Thyroid gland (tissue), 4 donors: ENCODE measurements at regions not wholly inside any gene's neighbourhood (a gene's known extent, or its start where the extent isn't known, plus 50 kb on each side); places are given as distances from the start of the nearest gene placed in this dataset.

ENCODE experiments used
- DNase-seq, 2 donors: peaks; one replicate each; pipeline ENCODE4 v3.0.0-alpha.2; 2019
- H3K27ac ChIP-seq, 3 donors: fragments of 200-600 bp; sonication (generic); 1 replicate in 2 of 3; 2 replicates in 1 of 3; pipeline ENCODE4 v1.5.1; 2016 to 2019; ENCODE audit warnings: mild to moderate bottlenecking in 1 of 3, moderate library complexity in 1 of 3
- H3K27me3 ChIP-seq: fragments of 200-600 bp; sonication (generic); one replicate; pipeline ENCODE4 v1.5.1; 2019
- H3K36me3 ChIP-seq, 2 donors: fragments of 200-600 bp; sonication (generic); one replicate each; pipeline ENCODE4 v1.5.1; 2016 to 2019
- H3K4me1 ChIP-seq, 2 donors: fragments of 200-600 bp; sonication (generic); one replicate each; pipeline ENCODE4 v1.5.1; 2017 to 2019
- H3K4me3 ChIP-seq, 3 donors: fragments of 200-600 bp; sonication (generic); replicated peaks in 1 of 3; 1 replicate in 2 of 3; 2 replicates in 1 of 3; pipeline ENCODE4 v1.5.1; 2016; ENCODE audit warnings: mild to moderate bottlenecking in 1 of 3
- H3K9me3 ChIP-seq: fragments of 200-600 bp; sonication (generic); one replicate; pipeline ENCODE4 v1.5.1; 2017
- POLR2A ChIP-seq, 2 donors: fragments of 450-650 bp; IDR thresholded peaks; one replicate each; pipeline ENCODE4 v1.6.1; 2017; ENCODE audit warnings: antibody characterized with exemption in 2 of 2, mild to moderate bottlenecking in 2 of 2, moderate library complexity in 1 of 2
- WGBS, 2 donors: methylation state at CpG; one replicate each; pipeline ENCODE4 v1.1.5; 2017; 5-methylcytosine and 5-hydroxymethylcytosine counted together
- intact Hi-C: fragments of 100-400 bp; cut with DNase I; formaldehyde crosslinking; loops from one replicate; pipeline ENCODE4 v1.15.1; 2023
- TF ChIP-seq, protein P1 (sequence below), 6 experiments: fragments of 200-600 bp in 3 of 6; fragments of 450-650 bp in 3 of 6; sonication (generic) in 3 of 6; IDR thresholded peaks; one replicate each; pipeline ENCODE4 v1.5.1; 2016 to 2019; ENCODE audit warnings: antibody characterized with exemption in 6 of 6, mild to moderate bottlenecking in 2 of 6, inconsistent platforms in 1 of 6, moderate library complexity in 1 of 6

DNA sequence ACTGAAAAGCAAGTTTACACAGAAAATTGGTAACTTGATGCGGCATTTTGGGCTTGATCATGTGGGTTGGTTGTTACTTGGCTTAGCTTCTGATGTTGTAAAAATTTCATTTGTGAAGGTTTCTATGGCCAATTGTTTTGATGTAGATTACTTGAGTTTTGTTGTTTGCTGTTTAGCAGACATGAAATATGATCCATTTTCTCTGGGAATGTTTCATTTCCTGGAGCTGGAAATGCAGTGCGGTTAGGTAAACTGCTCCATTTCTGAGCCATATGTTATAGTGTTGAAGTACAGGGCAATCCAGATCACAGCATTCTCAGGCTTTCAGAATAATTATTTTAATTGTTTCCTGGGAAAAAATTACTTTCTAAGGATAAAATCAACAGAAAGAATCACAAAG is 396.9 kb downstream of the ENC1 start:
- no peaks in the 10 kb centered on the region for H3K36me3 ChIP-seq
- WGBS, 2 donors = 83 to 84% methylated on average over 2 of the region's 2 CpGs
- TF ChIP-seq, protein P1, sequence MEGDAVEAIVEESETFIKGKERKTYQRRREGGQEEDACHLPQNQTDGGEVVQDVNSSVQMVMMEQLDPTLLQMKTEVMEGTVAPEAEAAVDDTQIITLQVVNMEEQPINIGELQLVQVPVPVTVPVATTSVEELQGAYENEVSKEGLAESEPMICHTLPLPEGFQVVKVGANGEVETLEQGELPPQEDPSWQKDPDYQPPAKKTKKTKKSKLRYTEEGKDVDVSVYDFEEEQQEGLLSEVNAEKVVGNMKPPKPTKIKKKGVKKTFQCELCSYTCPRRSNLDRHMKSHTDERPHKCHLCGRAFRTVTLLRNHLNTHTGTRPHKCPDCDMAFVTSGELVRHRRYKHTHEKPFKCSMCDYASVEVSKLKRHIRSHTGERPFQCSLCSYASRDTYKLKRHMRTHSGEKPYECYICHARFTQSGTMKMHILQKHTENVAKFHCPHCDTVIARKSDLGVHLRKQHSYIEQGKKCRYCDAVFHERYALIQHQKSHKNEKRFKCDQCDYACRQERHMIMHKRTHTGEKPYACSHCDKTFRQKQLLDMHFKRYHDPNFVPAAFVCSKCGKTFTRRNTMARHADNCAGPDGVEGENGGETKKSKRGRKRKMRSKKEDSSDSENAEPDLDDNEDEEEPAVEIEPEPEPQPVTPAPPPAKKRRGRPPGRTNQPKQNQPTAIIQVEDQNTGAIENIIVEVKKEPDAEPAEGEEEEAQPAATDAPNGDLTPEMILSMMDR (IDR thresholded peaks at IDR 0.05) = no peak
- no peak for TF ChIP-seq POLR2A (IDR thresholded peaks at IDR 0.05)

DNA sequence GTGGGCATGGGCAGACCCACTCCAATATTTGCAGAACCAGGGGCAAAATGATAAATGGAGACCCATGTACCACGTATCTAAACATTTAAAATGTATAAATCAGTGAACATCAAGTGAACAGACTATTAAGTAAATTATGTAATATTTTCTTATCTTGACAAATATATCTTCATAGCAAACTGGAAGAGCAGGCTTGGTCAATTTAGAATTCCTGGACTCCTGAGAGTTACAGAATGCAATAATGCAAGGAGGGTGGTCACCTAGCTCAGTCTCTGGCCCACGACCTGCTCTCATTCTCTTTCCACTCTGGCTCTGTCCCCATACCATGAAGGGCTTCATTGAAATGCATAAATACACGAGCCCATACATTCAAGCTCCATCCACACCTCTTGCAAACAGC is 398.0 kb downstream of the ENC1 start:
- H3K9me3 ChIP-seq = no peaks in the 10 kb centered on the region
- H3K36me3 ChIP-seq = no peaks in the 10 kb centered on the region
- no peak for DNase-seq
- no peak overlapping the region for H3K4me3 ChIP-seq
- H3K4me1 ChIP-seq = no peaks in the 10 kb centered on the region
- TF ChIP-seq, protein P1 (IDR thresholded peaks at IDR 0.05) = no peak
- TF ChIP-seq POLR2A (IDR thresholded peaks at IDR 0.05) = no peak
- 90 to 92% methylated on average over 3 of the region's 3 CpGs for WGBS, 2 donors
- H3K27ac ChIP-seq = no peak overlapping the region
- H3K27me3 ChIP-seq = no peaks in the 10 kb centered on the region
- intact Hi-C loops = no loop called here

More for the DNA sequence above, 396.9 kb downstream of the ENC1 start:
- intact Hi-C loops = no loop called here
- no peak for DNase-seq
- no peaks in the 10 kb centered on the region for H3K9me3 ChIP-seq
- H3K27me3 ChIP-seq = no peaks in the 10 kb centered on the region
- no peak overlapping the region for H3K4me3 ChIP-seq
- no peak overlapping the region for H3K27ac ChIP-seq
- H3K4me1 ChIP-seq = no peaks in the 10 kb centered on the region

DNA sequence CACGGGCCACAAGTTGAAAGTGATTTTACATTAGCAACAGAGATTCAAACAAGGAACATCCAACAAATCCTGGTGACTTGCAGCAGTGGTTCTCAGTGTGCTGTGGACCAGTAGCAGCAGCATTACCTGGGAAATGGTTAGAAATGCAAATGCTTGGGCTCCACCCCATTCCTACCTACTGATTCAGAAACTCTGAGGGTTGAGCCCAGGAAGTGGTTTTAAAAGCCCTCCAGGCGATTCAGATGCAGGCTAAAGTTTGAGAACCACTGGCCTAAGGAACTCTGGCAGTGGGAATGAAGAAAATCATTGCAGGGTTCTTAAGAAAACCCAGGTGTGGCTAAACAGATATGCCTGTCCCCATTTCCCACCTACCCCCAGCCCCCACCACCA is 398.8 kb downstream of the ENC1 start:
- H3K27ac ChIP-seq = no peak overlapping the region
- no peak overlapping the region for H3K4me3 ChIP-seq
- no peaks in the 10 kb centered on the region for H3K27me3 ChIP-seq
- H3K36me3 ChIP-seq = no peaks in the 10 kb centered on the region
- TF ChIP-seq, protein P1 (IDR thresholded peaks at IDR 0.05) = no peak
- TF ChIP-seq POLR2A (IDR thresholded peaks at IDR 0.05) = no peak
- no peaks in the 10 kb centered on the region for H3K9me3 ChIP-seq
- intact Hi-C loops = no loop called here
- no peak for DNase-seq
- 76 to 87% methylated on average over 2 of the region's 2 CpGs for WGBS, 2 donors
- no peaks in the 10 kb centered on the region for H3K4me1 ChIP-seq

DNA sequence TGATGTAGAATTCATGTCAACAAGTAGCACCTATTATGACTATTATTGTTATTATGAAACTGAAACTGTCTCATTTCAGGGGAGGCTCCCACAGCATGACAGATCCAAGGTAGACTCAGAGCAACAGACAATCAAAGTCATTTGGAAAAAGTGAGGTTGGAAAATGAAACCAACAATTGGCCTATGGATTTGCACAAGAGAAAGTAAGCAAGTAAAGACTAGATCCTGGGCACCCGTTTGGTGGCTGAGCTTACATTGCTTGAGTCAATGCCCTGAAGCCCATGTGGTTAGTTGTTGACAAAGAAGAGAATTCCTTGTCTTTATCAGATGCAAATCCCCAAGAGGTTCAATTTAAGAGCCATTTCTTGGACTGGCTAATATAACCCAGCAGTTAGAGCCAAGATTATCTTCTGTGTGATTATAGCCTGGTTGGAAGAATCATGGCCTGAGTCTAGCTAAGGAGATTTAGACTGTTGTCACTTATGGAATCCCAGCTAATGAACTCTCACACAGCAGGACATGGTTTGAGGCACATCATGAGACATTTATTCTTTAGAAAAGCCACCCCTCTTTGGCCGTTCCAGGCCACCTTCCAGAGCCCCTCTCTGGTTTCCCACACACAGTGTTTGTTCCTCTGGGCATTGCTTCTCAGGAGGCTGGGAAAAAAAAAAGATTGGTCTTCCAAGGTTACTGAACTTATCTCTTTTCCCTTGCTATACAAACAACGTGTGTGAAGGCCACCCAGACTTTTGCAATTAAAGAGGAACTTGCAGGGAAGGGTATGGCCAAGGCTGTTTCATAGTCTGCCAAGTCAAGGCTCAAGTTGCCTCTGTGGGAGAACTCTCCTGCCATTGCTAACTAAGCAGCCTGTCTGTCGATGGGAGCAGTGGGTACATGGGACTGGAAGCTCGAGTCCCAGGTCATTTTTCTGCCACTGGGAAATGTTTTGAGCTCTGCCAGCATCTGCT is 399.5 kb downstream of the ENC1 start:
- intact Hi-C loops = no loop called here
- Histone ChIP-seq H3K9me3 (no peaks in the 10 kb centered on the region), H3K4me1 (no peaks in the 10 kb centered on the region), H3K27ac (no peak overlapping the region), H3K36me3 (no peaks in the 10 kb centered on the region), H3K27me3 (no peaks in the 10 kb centered on the region), H3K4me3 (no peak overlapping the region)
- TF ChIP-seq, protein P1 (IDR thresholded peaks at IDR 0.05) = no peak
- no peak for TF ChIP-seq POLR2A (IDR thresholded peaks at IDR 0.05)
- 70 to 72% methylated on average over 5 of the region's 5 CpGs for WGBS, 2 donors
- DNase-seq = no peak

DNA sequence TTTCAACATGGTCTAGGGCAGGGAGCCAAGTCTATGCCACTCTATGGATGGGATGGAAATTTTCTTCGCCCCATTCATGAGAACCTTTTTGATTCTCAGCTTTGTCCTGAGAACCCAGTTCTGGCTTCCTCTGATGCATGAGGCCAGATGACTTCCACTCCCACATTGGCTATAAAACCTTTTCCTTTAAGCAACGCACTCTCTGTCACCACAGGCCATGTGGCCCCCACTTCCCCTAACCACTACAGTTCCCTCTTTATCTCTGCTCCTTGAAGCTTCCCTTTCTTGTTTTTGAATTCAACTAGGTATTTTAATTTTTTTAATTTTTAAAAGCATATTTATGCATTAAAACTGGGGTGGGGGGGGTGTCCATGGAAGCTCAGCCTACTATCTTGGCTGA is 401.3 kb downstream of the ENC1 start:
- WGBS, 2 donors = 92 to 93% methylated on average over 2 of the region's 2 CpGs
- no peak for DNase-seq

More for the DNA sequence above, 401.3 kb downstream of the ENC1 start:
- TF ChIP-seq POLR2A (IDR thresholded peaks at IDR 0.05) = no peak
- TF ChIP-seq, protein P1 (IDR thresholded peaks at IDR 0.05) = no peak
- H3K27me3 ChIP-seq = no peaks in the 10 kb centered on the region
- no peaks in the 10 kb centered on the region for H3K9me3 ChIP-seq
- H3K4me1 ChIP-seq = no peaks in the 10 kb centered on the region
- H3K4me3 ChIP-seq = no peak overlapping the region
- H3K36me3 ChIP-seq = no peaks in the 10 kb centered on the region
- no peak overlapping the region for H3K27ac ChIP-seq
- intact Hi-C loops = no loop called here
